Lung (tissue), 11 donors: ENCODE measurements at regions not wholly inside any gene's neighbourhood (a gene's known extent, or its start where the extent isn't known, plus 50 kb on each side); places are given as distances from the start of the nearest gene placed in this dataset.

ENCODE experiments used
- ATAC-seq: fragments of 200-7000 bp; cut with Tn5 transposase; one replicate; pipeline ENCODE4 v1.9.1; 2020; ENCODE audit warnings: moderate number of reproducible peaks; ENCODE audit not compliant: insufficient read depth, low FRiP score
- DNase-seq, 3 donors: peaks; one replicate each; pipeline ENCODE4 v3.0.0-alpha.2; 2013 to 2017
- H3K27ac ChIP-seq, 2 donors: one replicate each; pipeline ENCODE4 v1.5.1; 2013; ENCODE audit warnings: mild to moderate bottlenecking in 2 of 2, moderate library complexity in 2 of 2, control low read depth in 1 of 2, inconsistent platforms in 1 of 2, low read depth in 1 of 2, low read length in 1 of 2
- H3K27me3 ChIP-seq, 3 donors: one replicate each; pipeline ENCODE4 v1.5.1; 2013; ENCODE audit warnings: low read length in 2 of 3; ENCODE audit not compliant: control insufficient read depth in 3 of 3, insufficient read depth in 3 of 3
- H3K36me3 ChIP-seq, 4 donors: one replicate each; pipeline ENCODE4 v1.5.1; 2013; ENCODE audit warnings: low read length in 4 of 4, mild to moderate bottlenecking in 1 of 4, moderate library complexity in 1 of 4; ENCODE audit not compliant: control insufficient read depth in 4 of 4, insufficient read depth in 4 of 4
- H3K4me1 ChIP-seq, 5 donors: one replicate each; pipeline ENCODE4 v1.5.1; 2013; ENCODE audit warnings: low read length in 5 of 5, mild to moderate bottlenecking in 2 of 5, moderate library complexity in 1 of 5; ENCODE audit not compliant: control insufficient read depth in 5 of 5, insufficient read depth in 5 of 5
- H3K4me3 ChIP-seq: one replicate; pipeline ENCODE4 v1.5.1; 2013; ENCODE audit warnings: mild to moderate bottlenecking, control low read depth, moderate library complexity
- H3K9ac ChIP-seq, 2 donors: one replicate each; pipeline ENCODE4 v1.5.1; 2013; ENCODE audit warnings: low read length in 2 of 2, control low read depth in 1 of 2; ENCODE audit not compliant: insufficient read depth in 1 of 2
- H3K9me3 ChIP-seq, 4 donors: one replicate each; pipeline ENCODE4 v1.5.1; 2013; ENCODE audit warnings: low read length in 3 of 4, mild to moderate bottlenecking in 1 of 4, moderate library complexity in 1 of 4; ENCODE audit not compliant: control insufficient read depth in 4 of 4, insufficient read depth in 3 of 4
- CTCF ChIP-seq: IDR thresholded peaks from 2 replicates; pipeline ENCODE4 v1.5.1; 2012; ENCODE audit warnings: mild to moderate bottlenecking; ENCODE audit errors: control extremely low read depth, extremely low read depth
- WGBS, 2 donors: extraction: QIAGEN DNeasy Blood & Tissue Kit; methylation state at CpG; one replicate each; pipeline ENCODE4 v1.1.7; 2013; 5-methylcytosine and 5-hydroxymethylcytosine counted together
- donor health status: control.
- donor health status: control.
- donor health status: Bipolar disorder and iron deficiency.
- donor health status: healthy.
- donor health status: DM: yes; HTN: yes; CAD: no.

- no peak overlapping the region for H3K27ac ChIP-seq
- peaks cover 0 to 5% (median 0%) of the 10 kb centered on the region in 4 donors for H3K9me3 ChIP-seq
- no peak for DNase-seq
- no peak overlapping the region for H3K4me3 ChIP-seq
- no peaks in the 10 kb centered on the region for H3K27me3 ChIP-seq
- H3K36me3 ChIP-seq = no peaks in the 10 kb centered on the region
- WGBS, 2 donors = 78 to 79% methylated on average over 3 of the region's 3 CpGs
- no peaks in the 10 kb centered on the region for H3K4me1 ChIP-seq
- no peak overlapping the region for H3K9ac ChIP-seq
- no peak for ATAC-seq
- TF ChIP-seq CTCF = no peak
Measured at GRCh38 chr2:76625101-76625500, 897.1 kb downstream of the LRRTM4 start.

GRCh38 chr2:76613330-76613729 lies 902.6 kb upstream of the GCFC2 start:
- peaks cover 0 to 1% (median 0%) of the 10 kb centered on the region in 4 donors for H3K9me3 ChIP-seq
- ATAC-seq = no peak
- H3K4me1 ChIP-seq = peaks cover 0 to 3% (median 0%) of the 10 kb centered on the region in 5 donors

GRCh38 chr2:76612764-76613163 lies 902.0 kb upstream of the GCFC2 start:
- peaks cover 0 to 1% (median 0%) of the 10 kb centered on the region in 4 donors for H3K9me3 ChIP-seq
- ATAC-seq = no peak
- DNase-seq = no peak
- no peak for TF ChIP-seq CTCF
- H3K9ac ChIP-seq = no peak overlapping the region
- H3K27me3 ChIP-seq = no peaks in the 10 kb centered on the region
- peaks cover 0 to 3% (median 0%) of the 10 kb centered on the region in 5 donors for H3K4me1 ChIP-seq
- no peak overlapping the region for H3K27ac ChIP-seq
- no peak overlapping the region for H3K4me3 ChIP-seq
- WGBS, 2 donors = 71 to 72% methylated on average over 2 of the region's 2 CpGs
- no peaks in the 10 kb centered on the region for H3K36me3 ChIP-seq

More at GRCh38 chr2:76613330-76613729, 902.6 kb upstream of the GCFC2 start:
- H3K27me3 ChIP-seq = no peaks in the 10 kb centered on the region
- no peak for DNase-seq
- H3K36me3 ChIP-seq = no peaks in the 10 kb centered on the region
- H3K27ac ChIP-seq = no peak overlapping the region
- H3K9ac ChIP-seq = no peak overlapping the region
- TF ChIP-seq CTCF = no peak
- H3K4me3 ChIP-seq = no peak overlapping the region

- no peaks in the 10 kb centered on the region for H3K9me3 ChIP-seq
- H3K36me3 ChIP-seq = no peaks in the 10 kb centered on the region
- H3K4me3 ChIP-seq = no peak overlapping the region
- DNase-seq = no peak
- 76 to 79% methylated on average over 3 of the region's 3 CpGs for WGBS, 2 donors
- H3K4me1 ChIP-seq = peaks cover 0 to 3% (median 0%) of the 10 kb centered on the region in 5 donors
- H3K27ac ChIP-seq = no peak overlapping the region
- ATAC-seq = no peak
- H3K9ac ChIP-seq = no peak overlapping the region
- no peaks in the 10 kb centered on the region for H3K27me3 ChIP-seq
- TF ChIP-seq CTCF = no peak
Measured at GRCh38 chr2:76610451-76610850, 899.7 kb upstream of the GCFC2 start.
